Caco-2 (cell line): ENCODE measurements at regions not wholly inside any gene's neighbourhood (a gene's known extent, or its start where the extent isn't known, plus 50 kb on each side); places are given as distances from the start of the nearest gene placed in this dataset.
"Not testable (repeated sequence)": the region's sequence is repeated elsewhere in the genome, so short reads cannot be mapped to it uniquely, and the experiment has no call there.

Experiments used
- BruUV-seq: library from RNA; stranded (reverse); fragments of 400-500 nt; replicated peaks from 2 replicates; lab custom pipeline; 2021; lab: Mats Ljungman, UMichigan
- CTCF ChIA-PET: fragments of 300-600 bp; sonication (Branson Sonifier 250); formaldehyde crosslinking; loops from one replicate; lab custom pipeline; 2022; ENCODE audit warnings: antibody characterized with exemption; lab: Charles Lee
- POLR2A ChIA-PET: fragments of 300-600 bp; sonication (Branson Sonifier 250); formaldehyde crosslinking; loops from one replicate; lab custom pipeline; 2022; ENCODE audit warnings: antibody characterized with exemption; lab: Charles Lee
- DNase-seq, 2 experiments: peaks; one replicate each; pipeline versions ENCODE4 v3.0.0 to v3.0.0-alpha.2; 2020 to 2022
- H3K27me3 ChIP-seq: replicated peaks from 2 replicates; pipeline ENCODE4 v1.6.0; 2011; ENCODE audit warnings: low read length; ENCODE audit not compliant: control insufficient read depth, insufficient read depth
- H3K36me3 ChIP-seq: 2 replicates; pipeline ENCODE4 v1.5.1; 2011; ENCODE audit warnings: low read length; ENCODE audit not compliant: control insufficient read depth, insufficient read depth
- H3K4me1 ChIP-seq: fragments of 250-450 bp; sonication (Bioruptor Pico); 2 replicates; pipeline ENCODE4 v1.5.1; 2020; ENCODE audit warnings: mild to moderate bottlenecking
- H3K4me3 ChIP-seq: 2 replicates; pipeline ENCODE4 v1.5.1; 2011; ENCODE audit warnings: low read depth, mild to moderate bottlenecking, control low read depth, low read length
- H3K9me3 ChIP-seq: fragments of 250-450 bp; sonication (Bioruptor Pico); 2 replicates; pipeline ENCODE4 v1.5.1; 2020; ENCODE audit warnings: mild to moderate bottlenecking, moderate library complexity
- H3K27ac Mint-ChIP-seq: one replicate; pipeline ENCODE4 v1.8.0; 2022; ENCODE audit warnings: mixed read lengths; ENCODE audit not compliant: unreplicated experiment
- H3K27me3 Mint-ChIP-seq: one replicate; pipeline ENCODE4 v1.8.0; 2022; ENCODE audit warnings: mixed read lengths; ENCODE audit not compliant: insufficient read depth, unreplicated experiment
- H3K36me3 Mint-ChIP-seq: one replicate; pipeline ENCODE4 v1.8.0; 2022; ENCODE audit warnings: mild to moderate bottlenecking, mixed read lengths; ENCODE audit not compliant: insufficient read depth, unreplicated experiment
- H3K4me1 Mint-ChIP-seq: one replicate; pipeline ENCODE4 v1.8.0; 2022; ENCODE audit warnings: low read depth, mixed read lengths; ENCODE audit not compliant: unreplicated experiment
- H3K4me3 Mint-ChIP-seq: one replicate; pipeline ENCODE4 v1.8.0; 2022; ENCODE audit warnings: mild to moderate bottlenecking, moderate library complexity, mixed read lengths; ENCODE audit not compliant: unreplicated experiment
- H3K9me3 Mint-ChIP-seq: one replicate; pipeline ENCODE4 v1.8.0; 2022; ENCODE audit warnings: mixed read lengths; ENCODE audit not compliant: unreplicated experiment
- CTCF ChIP-seq, 2 experiments: fragments of 200-600 bp in 1 of 2; IDR thresholded peaks; 1 replicate in 1 of 2; 2 replicates in 1 of 2; pipeline versions ENCODE4 v1.5.1 to v1.8.0; 2011 to 2022; ENCODE audit warnings: antibody characterized with exemption in 1 of 2, control low read depth in 1 of 2, inconsistent platforms in 1 of 2, low read depth in 1 of 2, low read length in 1 of 2, mild to moderate bottlenecking in 1 of 2, moderate library complexity in 1 of 2; ENCODE audit not compliant: insufficient read depth in 1 of 2, severe bottlenecking in 1 of 2, unreplicated experiment in 1 of 2
- intact Hi-C: fragments of 100-400 bp; cut with micrococcal nuclease; formaldehyde crosslinking; loops from one replicate; pipeline ENCODE4 v1.10.0; 2022; ENCODE audit not compliant: unreplicated experiment

GRCh38 chr3:197618408-197618807 lies 62.6 kb upstream of the BDH1 start:
- H3K27me3 Mint-ChIP-seq, BruUV-seq, H3K27me3 ChIP-seq, DNase-seq, H3K27ac Mint-ChIP-seq, H3K4me3 ChIP-seq, H3K9me3 Mint-ChIP-seq, POLR2A ChIA-PET, H3K4me3 Mint-ChIP-seq, H3K4me1 Mint-ChIP-seq, intact Hi-C loops, CTCF ChIA-PET, H3K36me3 ChIP-seq, H3K4me1 ChIP-seq, H3K9me3 ChIP-seq: not testable (repeated sequence)
- H3K36me3 Mint-ChIP-seq = peaks cover 75% of the 10 kb centered on the region

GRCh38 chr3:197615430-197615829 lies 59.7 kb upstream of the BDH1 start:
- Mint-ChIP-seq H3K4me3 (no peak overlapping the region), H3K4me1 (no peaks in the 10 kb centered on the region), H3K36me3 (peaks cover 80% of the 10 kb centered on the region), H3K9me3 (no peaks in the 10 kb centered on the region), H3K27me3 (no peaks in the 10 kb centered on the region), H3K27ac (no peak overlapping the region)
- CTCF ChIA-PET = interaction anchor here (0.7 kb wide), 1 partner anchor 14 kb away, joined by 3 read pairs; no protein-coding TSS in a partner anchor
- TF ChIP-seq CTCF (IDR thresholded peaks at IDR 0.05; ENCODE audit: insufficient read depth in 1 of 2, low read depth in 1 of 2, low read length in 1 of 2, severe bottlenecking in 1 of 2, unreplicated experiment in 1 of 2) = no peak
- no peaks in the 10 kb centered on the region for H3K9me3 ChIP-seq
- no peaks in the 10 kb centered on the region for H3K27me3 ChIP-seq
- no TSS peak for BruUV-seq
- H3K4me1 ChIP-seq = no peaks in the 10 kb centered on the region
- no peak for DNase-seq
- no peak overlapping the region for H3K4me3 ChIP-seq
- H3K36me3 ChIP-seq = no peaks in the 10 kb centered on the region
- intact Hi-C loops = no loop called here
- POLR2A ChIA-PET = no interaction called here

GRCh38 chr3:197614134-197614533 lies 58.4 kb upstream of the BDH1 start:
- H3K4me1 Mint-ChIP-seq, H3K9me3 ChIP-seq, H3K27me3 ChIP-seq, H3K4me3 Mint-ChIP-seq, H3K36me3 ChIP-seq, H3K9me3 Mint-ChIP-seq, intact Hi-C loops, DNase-seq, H3K4me3 ChIP-seq, BruUV-seq, H3K4me1 ChIP-seq, POLR2A ChIA-PET, H3K27ac Mint-ChIP-seq, H3K27me3 Mint-ChIP-seq: not testable (repeated sequence)
- peaks cover 86% of the 10 kb centered on the region for H3K36me3 Mint-ChIP-seq
- CTCF ChIA-PET = interaction anchor here (1.3 kb wide), 1 partner anchor 15 kb away, joined by 5 read pairs; no protein-coding TSS in a partner anchor

GRCh38 chr3:197613199-197613598 lies 57.4 kb upstream of the BDH1 start:
- no peaks in the 10 kb centered on the region for H3K27me3 ChIP-seq
- no peaks in the 10 kb centered on the region for H3K9me3 Mint-ChIP-seq
- peaks cover 3% of the 10 kb centered on the region for H3K36me3 ChIP-seq
- ChIA-PET POLR2A (no interaction called here), CTCF (interaction anchor here (1.3 kb wide), 1 partner anchor 14 kb away, joined by 5 read pairs; no protein-coding TSS in a partner anchor)
- H3K4me1 Mint-ChIP-seq = no peaks in the 10 kb centered on the region
- H3K4me3 Mint-ChIP-seq = no peak overlapping the region
- no peak for TF ChIP-seq CTCF (IDR thresholded peaks at IDR 0.05; ENCODE audit: insufficient read depth in 1 of 2, low read depth in 1 of 2, low read length in 1 of 2, severe bottlenecking in 1 of 2, unreplicated experiment in 1 of 2)
- BruUV-seq = no TSS peak
- no peaks in the 10 kb centered on the region for H3K9me3 ChIP-seq
- peaks cover 81% of the 10 kb centered on the region for H3K36me3 Mint-ChIP-seq
- H3K4me1 ChIP-seq = no peaks in the 10 kb centered on the region
- DNase-seq = no peak
- H3K27me3 Mint-ChIP-seq = no peaks in the 10 kb centered on the region
- no peak overlapping the region for H3K4me3 ChIP-seq
- intact Hi-C loops = no loop called here
- no peak overlapping the region for H3K27ac Mint-ChIP-seq
